ENCODE measurements at regions not wholly inside any gene's neighbourhood (a gene's known extent, or its start where the extent isn't known, plus 50 kb on each side); places are given as distances from the start of the nearest gene placed in this dataset.
"Not testable (repeated sequence)": the region's sequence is repeated elsewhere in the genome, so short reads cannot be mapped to it uniquely, and the experiment has no call there.

- TF ChIP-seq CTCF (IDR thresholded peaks at IDR 0.05; ENCODE audit: low read depth, low read length), result no peak
- no peaks in the 10 kb centered on the region for H3K9me3 ChIP-seq (ENCODE audit: severe bottlenecking)
- H3K4me3 ChIP-seq (ENCODE audit: low read depth, low read length), result no peak overlapping the region
- H3K36me3 ChIP-seq, result no peaks in the 10 kb centered on the region
- H3K27ac ChIP-seq, result no peak overlapping the region
- no peak for DNase-seq
- no peaks in the 10 kb centered on the region for H3K27me3 ChIP-seq (ENCODE audit: insufficient read depth, low read depth, severe bottlenecking)
Observed at GRCh38 chr7:21334906-21335305, 93.0 kb upstream of the SP4 start.

DNA sequence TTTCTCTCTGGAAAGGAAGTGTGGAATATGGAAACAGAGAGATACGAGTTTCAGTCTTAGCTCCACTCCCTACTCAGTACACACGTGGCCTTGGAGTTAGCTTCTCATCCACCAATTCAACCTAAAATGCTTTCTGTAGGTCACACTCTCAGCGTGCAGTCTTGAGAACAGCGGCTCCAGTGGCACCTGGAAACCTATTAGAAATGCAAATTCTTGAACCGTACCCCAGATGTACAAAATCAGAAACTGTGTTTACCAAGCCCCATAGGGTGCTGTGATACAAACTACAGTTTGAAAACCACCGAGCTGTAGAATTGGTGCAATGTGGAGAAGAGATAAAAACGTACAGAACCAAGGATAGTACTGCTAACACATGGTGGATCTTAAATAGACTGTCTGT lies 91.1 kb upstream of the SP4 start:
- no peaks in the 10 kb centered on the region for H3K27me3 ChIP-seq (ENCODE audit: insufficient read depth, low read depth, severe bottlenecking)
- H3K27ac ChIP-seq, result no peak overlapping the region
- no peak for TF ChIP-seq CTCF (IDR thresholded peaks at IDR 0.05; ENCODE audit: low read depth, low read length)
- H3K4me3 ChIP-seq (ENCODE audit: low read depth, low read length), result no peak overlapping the region
- H3K36me3 ChIP-seq, result no peaks in the 10 kb centered on the region
- no peak for DNase-seq
- no peaks in the 10 kb centered on the region for H3K9me3 ChIP-seq (ENCODE audit: severe bottlenecking)

DNA sequence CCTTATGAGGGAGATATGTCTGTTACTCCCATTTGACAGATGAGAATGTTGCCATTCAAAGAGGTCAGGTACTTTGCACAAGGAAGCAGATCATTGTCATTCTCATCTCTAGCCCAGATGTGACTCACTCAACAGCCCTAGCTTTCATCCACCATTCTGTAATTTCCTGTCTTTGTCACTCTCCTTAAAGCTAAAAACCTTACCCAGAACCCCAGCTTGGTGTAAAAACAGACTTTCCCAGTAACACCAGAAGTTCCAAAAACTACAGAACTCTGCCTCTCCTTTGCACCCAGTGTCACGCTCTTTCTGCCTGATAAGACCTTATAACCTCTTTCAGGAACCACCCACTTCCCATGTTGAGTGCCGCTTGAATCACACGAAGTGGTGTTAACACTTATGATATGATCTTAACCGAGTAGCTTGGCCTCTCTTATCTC lies 89.1 kb upstream of the SP4 start:
- no peaks in the 10 kb centered on the region for H3K27me3 ChIP-seq (ENCODE audit: insufficient read depth, low read depth, severe bottlenecking)
- no peaks in the 10 kb centered on the region for H3K36me3 ChIP-seq
- H3K27ac ChIP-seq, result no peak overlapping the region
- H3K9me3 ChIP-seq (ENCODE audit: severe bottlenecking), result no peaks in the 10 kb centered on the region
- no peak overlapping the region for H3K4me3 ChIP-seq (ENCODE audit: low read depth, low read length)
- no peak for DNase-seq
- no peak for TF ChIP-seq CTCF (IDR thresholded peaks at IDR 0.05; ENCODE audit: low read depth, low read length)

DNA sequence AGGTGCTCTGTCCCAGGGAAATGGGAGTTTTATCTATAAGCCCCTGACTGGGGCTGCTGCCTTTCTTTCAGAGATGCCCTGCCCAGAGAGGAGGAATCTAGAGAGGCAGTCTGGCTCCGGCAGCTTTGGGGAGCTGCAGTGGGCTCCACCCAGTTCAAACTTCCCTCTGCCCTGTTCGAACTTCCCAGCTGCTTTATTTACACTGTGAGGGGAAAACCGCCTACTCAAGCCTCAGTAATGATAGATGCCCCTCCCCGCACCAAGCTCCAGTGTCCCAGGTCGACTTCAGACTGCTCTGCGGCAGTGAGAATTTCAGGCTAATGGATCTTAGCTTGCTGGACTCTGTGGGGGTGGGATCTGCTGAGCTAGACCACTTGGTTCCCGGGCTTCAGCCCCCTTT lies 83.0 kb upstream of the SP4 start:
- H3K4me3 ChIP-seq (ENCODE audit: low read depth, low read length); H3K27me3 ChIP-seq (ENCODE audit: insufficient read depth, low read depth, severe bottlenecking); DNase-seq; H3K9me3 ChIP-seq (ENCODE audit: severe bottlenecking); H3K27ac ChIP-seq; H3K36me3 ChIP-seq: not testable (repeated sequence)

GRCh38 chr7:21345361-21345760 lies 82.5 kb upstream of the SP4 start:
- TF ChIP-seq CTCF (IDR thresholded peaks at IDR 0.05; ENCODE audit: low read depth, low read length), result no peak
- no peak for DNase-seq

DNA sequence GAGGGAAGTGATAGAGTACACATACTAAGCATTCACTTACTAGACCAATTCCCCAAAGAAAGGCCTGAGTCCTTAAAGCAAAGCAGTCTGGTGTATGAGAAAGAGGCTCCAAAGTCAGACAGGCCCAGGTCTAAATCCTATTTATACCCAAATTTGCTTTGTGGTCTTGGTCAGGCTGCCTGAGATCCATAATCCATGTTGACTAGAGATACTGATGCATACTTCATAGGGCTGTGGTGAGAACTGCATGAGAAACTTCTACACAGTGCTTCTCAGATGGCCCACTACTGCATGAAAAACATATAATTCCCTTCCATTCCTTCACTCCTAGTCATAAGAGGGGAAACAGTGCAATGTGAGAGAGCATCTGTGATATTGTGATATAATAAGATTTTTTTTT lies 81.6 kb upstream of the SP4 start:
- no peak for DNase-seq
- H3K27ac ChIP-seq, result no peak overlapping the region
- H3K9me3 ChIP-seq (ENCODE audit: severe bottlenecking), result no peaks in the 10 kb centered on the region
- no peak overlapping the region for H3K4me3 ChIP-seq (ENCODE audit: low read depth, low read length)
- no peaks in the 10 kb centered on the region for H3K36me3 ChIP-seq
- TF ChIP-seq CTCF (IDR thresholded peaks at IDR 0.05; ENCODE audit: low read depth, low read length), result no peak
- no peaks in the 10 kb centered on the region for H3K27me3 ChIP-seq (ENCODE audit: insufficient read depth, low read depth, severe bottlenecking)

More at GRCh38 chr7:21345361-21345760, 82.5 kb upstream of the SP4 start:
- no peak overlapping the region for H3K4me3 ChIP-seq (ENCODE audit: low read depth, low read length)
- H3K27me3 ChIP-seq (ENCODE audit: insufficient read depth, low read depth, severe bottlenecking), result no peaks in the 10 kb centered on the region
- no peak overlapping the region for H3K27ac ChIP-seq
- H3K36me3 ChIP-seq, result no peaks in the 10 kb centered on the region
- H3K9me3 ChIP-seq (ENCODE audit: severe bottlenecking), result no peaks in the 10 kb centered on the region

Data from WERI-Rb-1 (cell line).